ENCODE measurements at regions not wholly inside any gene's neighbourhood (a gene's known extent, or its start where the extent isn't known, plus 50 kb on each side); places are given as distances from the start of the nearest gene placed in this dataset.

GRCh38 chr12:58601529-58601928 is 318.8 kb downstream of the LRIG3 start:
- intact Hi-C loops (cut with DNase I) = no loop called here
- H3K4me1 ChIP-seq = no peaks in the 10 kb centered on the region
- no peak for DNase-seq
- no peak overlapping the region for H3K27ac ChIP-seq
- no peak overlapping the region for H3K4me3 ChIP-seq
- H3K9me3 ChIP-seq = no peaks in the 10 kb centered on the region
- TF ChIP-seq CTCF (IDR thresholded peaks at IDR 0.05) = no peak
- no peak for ATAC-seq
- no peaks in the 10 kb centered on the region for H3K27me3 ChIP-seq (ENCODE audit: low read depth)
- no peaks in the 10 kb centered on the region for H3K36me3 ChIP-seq

GRCh38 chr12:58602179-58602578 is 318.1 kb downstream of the LRIG3 start:
- no peaks in the 10 kb centered on the region for H3K36me3 ChIP-seq
- H3K27me3 ChIP-seq (ENCODE audit: low read depth) = no peaks in the 10 kb centered on the region
- H3K4me3 ChIP-seq = no peak overlapping the region
- TF ChIP-seq CTCF (IDR thresholded peaks at IDR 0.05) = no peak
- DNase-seq (no peak), ATAC-seq (no peak)
- H3K4me1 ChIP-seq = no peaks in the 10 kb centered on the region
- no peak overlapping the region for H3K27ac ChIP-seq
- no peaks in the 10 kb centered on the region for H3K9me3 ChIP-seq
- intact Hi-C loops (cut with DNase I) = no loop called here

GRCh38 chr12:58602736-58603135 is 317.6 kb downstream of the LRIG3 start:
- Histone ChIP-seq H3K4me1 (no peaks in the 10 kb centered on the region), H3K27ac (no peak overlapping the region), H3K27me3 (ENCODE audit: low read depth) (no peaks in the 10 kb centered on the region), H3K4me3 (no peak overlapping the region), H3K9me3 (no peaks in the 10 kb centered on the region), H3K36me3 (no peaks in the 10 kb centered on the region)
- no peak for TF ChIP-seq CTCF (IDR thresholded peaks at IDR 0.05)
- no peak for DNase-seq
- intact Hi-C loops (cut with DNase I) = no loop called here
- no peak for ATAC-seq

GRCh38 chr12:58607805-58608204 is 312.5 kb downstream of the LRIG3 start:
- intact Hi-C loops (cut with DNase I) = no loop called here
- DNase-seq (no peak), ATAC-seq (no peak)
- no peak for TF ChIP-seq CTCF (IDR thresholded peaks at IDR 0.05)
- Histone ChIP-seq H3K36me3 (no peaks in the 10 kb centered on the region), H3K9me3 (no peaks in the 10 kb centered on the region), H3K4me3 (no peak overlapping the region), H3K4me1 (no peaks in the 10 kb centered on the region), H3K27ac (no peak overlapping the region), H3K27me3 (ENCODE audit: low read depth) (no peaks in the 10 kb centered on the region)

GRCh38 chr12:58608711-58609110 is 311.6 kb downstream of the LRIG3 start:
- no peak for TF ChIP-seq CTCF (IDR thresholded peaks at IDR 0.05)
- intact Hi-C loops (cut with DNase I) = no loop called here
- ATAC-seq (no peak), DNase-seq (no peak)
- no peaks in the 10 kb centered on the region for H3K36me3 ChIP-seq
- no peak overlapping the region for H3K27ac ChIP-seq
- H3K4me3 ChIP-seq = no peak overlapping the region
- no peaks in the 10 kb centered on the region for H3K9me3 ChIP-seq
- no peaks in the 10 kb centered on the region for H3K27me3 ChIP-seq (ENCODE audit: low read depth)
- H3K4me1 ChIP-seq = no peaks in the 10 kb centered on the region

- Histone ChIP-seq H3K4me3 (no peak overlapping the region), H3K9me3 (no peaks in the 10 kb centered on the region), H3K27me3 (ENCODE audit: low read depth) (no peaks in the 10 kb centered on the region), H3K4me1 (no peaks in the 10 kb centered on the region), H3K36me3 (no peaks in the 10 kb centered on the region), H3K27ac (no peak overlapping the region)
- intact Hi-C loops (cut with DNase I) = no loop called here
- DNase-seq (no peak), ATAC-seq (no peak)
- TF ChIP-seq CTCF (IDR thresholded peaks at IDR 0.05) = no peak
Measured at GRCh38 chr12:58615047-58615446, 305.3 kb downstream of the LRIG3 start.
